RPMI8226 (cell line): ENCODE measurements at regions not wholly inside any gene's neighbourhood (a gene's known extent, or its start where the extent isn't known, plus 50 kb on each side); places are given as distances from the start of the nearest gene placed in this dataset.
"Not testable (repeated sequence)": the region's sequence is repeated elsewhere in the genome, so short reads cannot be mapped to it uniquely, and the experiment has no call there.

Source experiments
- DNase-seq: peaks from one replicate; pipeline ENCODE4 v3.0.0-alpha.2; 2015

DNA sequence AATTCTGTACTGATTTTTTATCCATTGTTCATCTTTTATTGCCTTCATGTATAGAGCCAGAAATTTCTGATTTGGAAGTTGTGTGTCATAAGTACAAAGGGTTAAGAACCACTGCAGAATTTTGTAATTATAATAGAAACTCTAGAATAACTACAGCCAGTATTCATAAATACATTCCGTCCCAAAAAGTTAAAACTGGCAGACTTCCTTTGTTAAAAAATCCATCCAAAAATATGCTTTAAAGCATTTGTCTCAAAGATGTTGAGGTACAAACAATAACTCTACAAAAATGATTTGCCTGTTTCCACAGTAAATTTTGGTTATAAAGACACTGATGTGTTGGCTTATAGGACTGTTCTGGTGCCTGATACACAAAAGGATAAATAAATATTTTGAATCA lies 436.6 kb downstream of the DTWD2 start:
- no peak for DNase-seq

DNA sequence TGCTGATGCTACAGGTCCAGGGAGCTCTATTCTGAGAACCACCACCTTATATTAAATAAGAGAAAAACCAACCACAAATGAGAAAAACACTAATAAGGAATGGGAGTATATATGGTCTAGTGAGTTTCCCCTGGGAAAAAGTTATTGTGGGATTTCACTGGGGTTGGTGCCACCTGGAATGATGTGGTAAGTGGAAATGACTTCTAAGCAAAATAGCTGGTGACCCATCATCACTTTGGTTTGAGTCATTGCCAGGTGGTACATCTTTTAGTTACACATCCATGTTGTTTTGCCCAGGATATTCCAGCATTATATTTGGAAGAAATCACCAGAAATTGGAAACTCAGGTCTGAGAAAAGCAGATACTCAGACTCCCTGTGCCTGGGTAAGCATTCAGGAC lies 437.3 kb downstream of the DTWD2 start:
- no peak for DNase-seq

DNA sequence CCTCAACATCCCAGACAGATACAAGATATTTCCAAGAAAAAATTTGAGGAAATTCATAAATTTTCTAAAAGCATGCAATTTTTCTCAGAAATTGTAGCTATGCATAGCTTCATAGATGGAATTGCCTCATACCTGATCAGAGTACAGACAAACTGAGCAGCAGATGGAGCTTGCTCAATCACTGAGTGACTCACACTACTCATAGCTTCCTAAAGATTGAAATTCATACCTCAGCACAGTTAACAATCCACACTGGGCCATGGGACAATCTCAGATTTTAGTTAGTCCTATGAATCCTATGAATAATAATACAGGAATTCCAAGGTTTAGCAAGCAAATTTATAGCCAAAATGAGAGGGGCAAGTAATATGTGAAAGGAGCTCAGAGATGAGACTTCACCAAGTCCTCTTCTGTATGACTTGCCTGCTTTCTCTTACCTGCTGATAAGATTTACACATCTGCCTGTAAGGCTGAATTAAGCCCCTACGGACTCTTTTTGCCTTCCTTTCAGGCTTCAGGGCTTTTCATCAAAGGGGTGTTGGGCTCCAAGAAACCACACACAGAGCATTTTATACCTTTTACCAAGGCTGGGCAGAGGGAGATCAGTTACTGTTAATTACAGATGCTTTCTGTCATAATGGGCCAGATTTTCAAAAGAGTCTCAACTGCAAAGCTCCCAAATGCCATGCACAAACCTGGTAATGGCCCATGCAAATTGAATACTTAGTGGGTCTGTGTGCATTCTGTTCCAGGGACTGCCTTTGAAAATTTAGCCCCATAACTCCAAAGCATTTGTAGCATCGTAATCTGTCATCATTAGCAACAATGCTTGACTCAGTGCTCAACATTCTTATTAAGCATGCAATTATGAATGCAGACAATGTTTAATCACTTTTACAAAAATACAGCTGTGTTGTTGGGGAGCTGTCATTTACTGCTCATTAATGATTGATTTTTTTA lies 439.3 kb downstream of the DTWD2 start:
- DNase-seq: no peak

DNA sequence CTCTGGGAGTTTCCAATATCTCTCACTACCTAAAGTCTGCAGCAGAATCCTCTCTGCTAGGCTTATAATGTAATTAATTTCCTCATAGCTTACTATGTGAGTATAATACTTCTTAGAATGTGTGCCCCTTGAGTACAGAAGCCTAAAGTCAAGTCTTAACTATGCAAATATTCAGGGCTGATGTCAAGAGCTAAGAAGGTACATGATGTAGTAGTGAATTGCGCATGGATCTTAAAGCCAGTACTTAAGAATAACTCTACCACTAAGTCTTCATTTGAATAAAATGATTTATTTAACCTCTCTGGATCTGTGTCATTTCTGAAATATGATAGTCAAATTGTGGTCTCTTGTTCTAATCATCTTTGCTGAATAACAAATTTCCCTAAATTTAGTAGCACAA lies 442.9 kb downstream of the DTWD2 start:
- DNase-seq: no peak

DNA sequence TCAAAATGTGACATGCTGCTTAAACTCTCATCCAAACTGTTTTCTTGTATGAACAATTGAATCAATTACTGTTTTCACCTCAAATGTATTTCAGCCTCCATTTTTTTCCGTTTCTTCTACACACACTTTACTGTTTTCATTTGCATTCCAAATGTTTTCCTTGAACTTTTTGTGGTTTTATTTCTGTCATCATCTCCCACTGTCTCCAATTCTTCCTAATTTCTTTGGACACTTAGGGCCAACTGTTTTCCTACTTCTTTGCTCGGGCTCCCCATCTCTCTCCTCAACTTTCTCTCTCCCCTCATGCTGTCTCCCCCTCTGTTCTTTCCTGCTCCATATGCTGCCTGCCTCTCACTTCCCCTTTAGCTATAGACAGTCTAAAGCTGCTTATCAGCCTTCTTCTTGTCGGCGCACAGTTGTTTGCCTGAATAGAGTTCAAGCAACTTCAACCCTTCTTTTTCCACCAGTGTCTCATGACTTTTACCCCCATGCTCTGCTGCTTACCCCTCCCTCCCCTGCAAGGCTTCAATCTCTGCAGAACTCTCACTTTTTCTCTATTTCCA lies 443.4 kb downstream of the DTWD2 start:
- no peak for DNase-seq

DNA sequence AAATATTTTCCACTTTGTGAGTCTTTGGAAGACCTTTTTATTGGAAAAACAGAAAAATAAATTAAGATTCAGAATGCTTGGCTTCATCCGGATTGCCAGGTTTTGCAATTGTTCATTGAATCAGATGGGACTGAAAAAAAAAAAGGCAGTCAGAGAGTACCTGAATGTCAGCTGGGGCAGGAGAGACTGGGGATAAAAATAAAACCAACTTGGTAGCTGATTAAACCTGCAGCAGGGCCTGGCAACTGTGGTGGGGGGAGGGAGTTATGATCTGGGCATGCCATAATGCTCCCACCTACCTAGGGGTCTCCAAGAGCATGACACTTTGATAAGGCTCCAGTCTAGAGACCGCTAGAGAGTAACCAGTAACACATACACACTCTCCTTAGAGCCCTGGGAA lies 454.4 kb downstream of the DTWD2 start:
- DNase-seq: no peak

DNA sequence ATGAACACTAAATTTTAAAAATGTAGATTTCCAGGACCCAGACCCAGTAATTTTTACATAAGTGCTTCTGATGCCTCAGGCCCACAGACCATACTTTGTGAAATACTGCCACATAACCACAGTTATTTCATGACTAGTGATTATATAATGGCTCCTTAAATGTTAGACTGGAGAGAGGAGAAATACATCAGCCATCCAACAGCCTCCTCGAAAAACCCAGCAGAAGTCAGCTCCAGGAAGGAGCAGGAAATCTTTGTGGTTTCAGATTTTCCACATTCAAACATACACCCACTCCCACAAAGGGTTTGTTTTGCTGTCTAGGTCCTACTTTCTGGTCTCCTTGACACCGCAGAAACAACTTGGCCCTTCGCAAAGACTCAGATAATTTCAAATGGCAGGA lies 455.2 kb downstream of the DTWD2 start:
- DNase-seq: no peak

DNA sequence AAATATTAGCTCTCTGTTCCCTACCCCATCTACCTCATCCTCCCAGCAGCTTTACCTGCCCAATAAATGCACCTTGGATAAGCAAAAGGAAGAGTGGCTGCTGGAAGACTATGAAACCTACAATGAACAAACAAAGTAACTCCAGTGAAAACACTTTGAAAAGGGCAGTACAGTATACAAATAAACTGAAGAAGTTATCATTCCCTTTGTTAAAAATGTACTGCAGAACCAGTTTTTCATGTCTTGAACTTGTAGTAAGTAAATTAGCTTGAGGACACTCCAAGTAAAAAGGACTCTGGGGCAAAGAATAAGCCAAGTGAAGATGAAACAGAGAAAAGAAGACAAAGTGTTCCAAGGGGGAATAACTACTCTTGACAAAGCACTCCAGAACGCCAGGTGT lies 457.1 kb downstream of the DTWD2 start:
- DNase-seq: no peak

DNA sequence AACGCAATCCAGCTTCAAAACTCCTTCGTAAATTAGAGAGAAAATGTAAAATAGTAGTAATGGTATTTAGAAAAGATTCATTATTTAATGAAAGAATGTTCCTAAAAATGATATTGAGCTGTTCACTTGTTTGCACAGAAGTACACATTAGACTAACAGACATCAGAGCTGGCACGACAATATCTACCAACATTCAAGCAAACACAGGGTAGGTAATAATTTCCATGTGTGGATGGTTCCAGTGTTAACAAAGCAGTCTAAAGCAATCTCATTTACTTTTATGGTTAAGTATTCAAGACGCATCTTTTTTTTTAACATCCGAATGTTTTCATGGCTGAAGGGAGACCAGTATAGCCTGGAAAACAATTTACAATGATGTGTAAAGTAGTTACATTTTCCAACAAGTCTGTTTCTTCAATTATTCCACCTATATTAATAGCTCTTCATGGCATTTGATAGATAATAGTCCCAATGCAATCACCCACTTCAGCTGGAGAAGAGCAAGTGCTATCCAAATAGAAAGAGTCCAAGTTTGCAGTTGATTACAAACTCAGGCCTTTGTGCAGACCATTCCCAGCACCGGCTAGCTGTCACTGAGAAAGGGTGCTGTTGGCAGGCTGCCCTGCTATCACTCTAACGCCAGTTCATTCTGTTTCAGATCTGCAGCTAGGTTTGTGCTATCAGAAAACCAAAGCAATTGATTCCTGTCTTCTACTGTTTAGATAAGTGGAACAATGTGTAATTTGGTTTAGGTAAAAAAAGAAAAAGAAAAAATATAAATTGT lies 458.8 kb downstream of the DTWD2 start:
- DNase-seq: no peak

DNA sequence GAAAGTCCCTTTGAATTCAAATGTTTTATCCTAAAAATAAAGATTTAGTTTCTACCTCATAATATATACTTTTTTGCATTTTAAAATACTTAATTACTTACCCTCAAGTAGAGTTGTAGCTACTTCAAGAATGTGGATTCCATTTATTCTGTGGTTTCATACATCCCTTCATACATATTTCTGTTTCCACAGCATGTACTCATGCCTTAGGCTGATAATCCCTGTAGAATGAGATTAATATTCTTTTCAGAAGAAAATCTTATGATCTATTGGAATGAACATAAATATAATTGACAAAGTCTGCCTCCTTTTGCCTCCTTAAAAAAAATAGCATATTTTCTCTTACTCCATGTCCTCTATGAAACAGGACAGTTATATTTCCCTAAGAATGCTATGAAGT lies 465.7 kb downstream of the DTWD2 start:
- no peak for DNase-seq

DNA sequence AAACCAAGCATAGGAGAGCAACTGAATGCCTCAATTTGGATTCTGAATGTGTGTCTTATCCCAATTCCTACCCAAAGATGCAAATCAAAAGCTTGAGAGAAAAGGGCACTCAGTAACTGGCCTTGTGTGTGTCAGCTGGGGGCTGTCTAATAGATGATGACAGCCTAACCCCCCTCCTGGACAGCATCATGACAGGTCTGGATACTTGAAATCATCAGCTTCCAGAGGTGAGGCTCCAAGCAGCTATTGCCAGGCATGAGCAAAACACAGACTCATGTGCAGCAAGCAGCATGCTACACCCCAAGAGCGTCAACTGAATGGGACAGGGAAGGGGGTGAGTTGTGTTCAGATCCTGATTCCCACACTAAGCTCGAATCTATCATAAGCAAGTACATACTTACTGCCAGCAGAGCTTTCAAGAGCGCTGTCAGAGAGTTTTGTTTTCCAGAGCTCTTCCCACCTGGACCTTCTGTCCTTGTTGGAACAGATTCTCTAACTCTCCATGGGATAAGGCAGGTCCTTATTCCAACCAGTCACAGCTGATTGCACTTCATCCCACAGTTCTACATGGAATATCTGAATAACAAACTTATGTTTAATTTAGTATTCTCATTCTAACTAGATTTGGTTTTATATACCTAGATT lies 467.5 kb downstream of the DTWD2 start:
- DNase-seq: no peak

DNA sequence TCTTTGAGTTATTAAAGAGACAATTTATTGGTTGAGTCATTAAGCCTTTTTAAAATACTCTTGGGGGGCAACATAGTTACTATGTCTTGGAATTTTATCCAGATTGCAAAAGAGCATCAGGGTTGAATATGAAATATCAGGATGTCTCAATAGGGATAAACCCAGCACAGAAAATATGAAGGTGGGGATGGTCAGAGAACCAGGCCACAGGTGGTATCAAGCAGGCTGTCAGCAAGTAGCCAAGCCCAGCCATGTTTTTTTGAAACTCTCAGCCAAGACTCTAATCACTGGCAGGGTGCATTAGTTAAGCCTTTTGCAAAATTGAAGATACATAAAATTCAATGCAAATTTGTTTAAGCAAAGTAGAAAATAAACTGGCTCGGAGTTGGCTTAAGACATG lies 468.9 kb downstream of the DTWD2 start:
- no peak for DNase-seq

DNA sequence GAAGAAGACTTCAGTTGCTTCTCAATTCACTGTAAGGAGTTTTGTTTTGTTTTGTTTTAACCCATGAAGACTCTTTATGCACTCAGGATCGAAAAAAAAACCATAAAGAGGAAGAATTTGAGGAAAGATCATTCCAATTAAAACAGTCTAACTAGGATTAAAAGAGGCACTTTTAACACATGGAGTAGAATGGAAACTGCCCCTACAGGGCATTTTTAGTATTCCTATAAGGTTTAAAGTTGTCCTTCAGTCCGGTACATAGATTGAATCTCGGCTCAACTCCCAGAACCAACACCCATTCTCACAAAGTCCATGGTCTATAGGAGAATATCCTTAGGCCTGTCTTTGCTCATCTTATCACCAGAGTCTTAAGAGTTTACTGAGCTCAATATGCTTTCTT lies 469.6 kb downstream of the DTWD2 start:
- no peak for DNase-seq

DNA sequence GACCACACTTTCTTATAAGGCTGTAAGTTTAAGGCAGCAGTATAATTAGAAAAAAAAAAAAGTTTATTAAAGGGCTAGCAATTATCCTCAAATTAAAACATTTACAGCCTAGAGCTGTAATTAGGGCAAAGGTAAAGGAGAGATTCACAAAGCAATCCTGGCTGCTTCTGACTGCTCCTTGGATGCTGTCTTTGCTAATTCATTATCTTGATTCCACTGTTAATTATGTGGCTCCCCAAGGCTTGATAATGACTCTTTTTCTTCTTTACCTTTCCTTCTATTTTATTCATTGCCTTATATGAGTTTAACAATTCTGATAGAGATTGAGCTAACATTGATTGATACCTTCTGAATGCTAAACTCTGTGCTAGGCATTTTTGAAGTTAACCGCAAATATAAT lies 476.5 kb downstream of the DTWD2 start:
- no peak for DNase-seq

DNA sequence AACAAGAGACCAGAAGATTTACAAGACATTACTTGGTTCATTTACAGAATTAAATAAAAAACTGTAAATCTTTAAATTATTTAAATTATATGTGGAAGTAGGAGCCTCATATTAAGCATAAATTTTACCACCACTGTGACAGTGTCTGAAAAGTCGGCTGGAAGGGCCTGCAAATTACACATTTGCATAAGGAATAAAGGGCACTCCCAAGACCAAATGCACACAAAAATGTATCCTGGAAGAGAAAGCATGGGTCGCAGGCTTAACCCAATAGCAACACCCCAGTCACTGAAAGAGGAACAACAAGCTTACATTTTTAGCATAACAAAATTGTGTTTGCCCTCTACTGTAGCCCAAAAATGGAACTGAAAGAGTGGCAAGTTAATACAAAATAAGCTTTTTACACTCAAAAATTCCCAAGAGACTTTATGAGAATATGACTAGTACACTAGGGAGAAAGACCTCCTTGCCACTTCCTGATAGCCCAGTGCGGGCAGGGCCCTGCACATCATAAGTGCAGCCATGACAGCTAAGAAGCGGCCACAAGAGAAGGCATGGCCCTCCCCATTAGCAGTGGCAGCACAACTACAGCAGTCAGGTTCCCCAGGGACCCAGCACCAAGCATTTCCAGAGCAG lies 482.0 kb downstream of the DTWD2 start:
- DNase-seq: no peak

DNA sequence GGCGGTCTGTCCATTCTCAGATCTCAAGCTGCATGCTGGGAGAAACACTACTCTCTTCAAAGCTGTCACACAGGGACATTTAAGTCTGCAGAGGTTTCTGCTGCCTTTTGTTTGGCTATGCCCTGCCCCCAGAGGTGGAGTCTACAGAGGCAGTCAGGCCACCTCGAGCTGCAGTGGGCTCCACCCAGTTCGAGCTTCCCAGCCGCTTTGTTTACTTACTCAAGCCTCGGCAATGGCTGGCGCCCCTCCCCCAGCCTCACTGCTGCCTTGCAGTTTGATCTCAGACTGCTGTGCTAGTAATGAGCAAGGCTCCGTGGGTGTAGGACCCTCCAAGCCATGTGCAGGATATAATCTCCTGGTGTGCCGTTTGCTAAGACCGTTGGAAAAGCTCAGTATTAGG lies 486.1 kb downstream of the DTWD2 start:
- not testable (repeated sequence) for DNase-seq

DNA sequence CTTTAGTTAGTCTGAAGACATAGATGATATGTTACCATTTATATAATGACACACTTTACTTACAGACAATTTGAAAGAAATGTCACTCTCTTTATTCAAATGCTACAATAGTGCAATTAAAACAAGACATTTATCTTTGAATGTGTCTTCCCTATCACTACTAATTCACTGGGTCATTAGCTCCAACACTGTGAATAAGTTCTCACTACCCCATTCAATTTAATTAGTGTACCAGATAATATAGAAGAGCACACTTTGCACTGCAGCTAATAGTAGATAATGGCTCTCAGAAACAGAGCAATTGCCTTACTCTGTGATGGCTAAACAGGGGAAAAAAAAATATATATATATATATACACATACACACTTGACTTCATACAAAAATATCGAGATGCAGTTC lies 497.0 kb downstream of the DTWD2 start:
- DNase-seq: no peak

DNA sequence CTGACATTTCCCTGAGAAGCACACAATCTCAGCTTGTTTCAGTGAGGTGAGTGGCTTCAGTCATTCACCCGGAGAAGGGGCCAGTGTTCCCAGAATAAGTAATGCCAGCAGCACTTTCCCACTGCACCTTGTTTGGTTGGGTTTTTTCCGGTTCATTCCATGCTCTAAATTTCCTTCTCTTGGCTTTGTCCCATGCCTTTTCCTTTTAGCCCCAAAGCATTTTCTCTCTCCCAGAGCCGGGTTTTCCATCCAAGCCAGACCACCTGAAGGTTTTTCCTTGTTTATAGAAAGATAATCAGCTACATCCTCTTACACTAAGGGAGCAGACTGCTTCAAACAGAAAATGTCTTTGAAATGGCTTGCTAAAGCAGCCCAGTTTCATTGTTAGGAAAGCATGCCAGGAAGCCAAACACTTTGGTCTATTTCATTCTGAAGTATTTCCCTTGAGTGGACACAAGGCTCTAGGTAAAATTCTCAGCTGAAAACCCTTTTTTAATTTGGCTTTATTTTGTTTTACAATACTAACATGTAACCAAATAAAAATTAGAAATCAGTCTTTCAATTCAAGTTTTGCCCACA lies 501.6 kb downstream of the DTWD2 start:
- DNase-seq: no peak

DNA sequence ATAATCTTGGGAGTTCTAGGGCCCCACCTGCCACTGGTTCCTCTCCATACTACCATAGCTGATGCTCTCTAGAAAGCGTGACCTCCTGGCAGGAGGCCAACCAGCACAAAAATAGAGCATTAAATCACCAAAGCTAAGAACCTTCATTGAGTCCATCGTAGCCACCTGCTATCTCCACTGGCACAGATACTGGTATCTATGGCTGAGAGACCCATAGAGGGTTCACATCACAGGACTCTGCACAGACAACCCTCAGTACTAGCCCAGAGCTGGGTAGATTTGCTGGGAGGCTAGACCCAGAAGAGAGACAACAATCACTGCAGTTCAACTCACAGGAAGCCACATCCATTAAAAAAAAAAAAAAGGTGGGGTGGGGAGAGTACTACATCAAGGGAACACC lies 509.1 kb downstream of the DTWD2 start:
- no peak for DNase-seq

DNA sequence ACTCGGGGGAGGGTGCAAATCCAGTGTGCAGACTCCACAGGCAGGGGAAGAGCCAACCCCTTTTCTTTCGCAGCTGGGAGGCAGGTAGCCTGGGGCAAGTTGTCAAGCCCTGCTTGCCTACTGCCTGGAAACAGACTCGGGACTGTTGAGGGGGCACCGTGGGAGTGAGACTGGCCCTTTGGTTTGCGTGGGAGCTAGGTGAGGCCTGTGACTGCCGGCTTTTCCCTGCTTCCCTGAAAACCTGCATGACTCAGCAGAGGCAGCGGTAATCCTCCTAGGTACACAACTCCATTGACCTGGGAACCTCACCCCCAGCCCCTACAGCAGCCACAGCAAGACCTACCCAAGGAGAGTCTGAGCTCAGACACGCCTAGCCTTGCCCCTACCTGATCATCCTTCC lies 509.5 kb downstream of the DTWD2 start:
- DNase-seq: no peak

DNA sequence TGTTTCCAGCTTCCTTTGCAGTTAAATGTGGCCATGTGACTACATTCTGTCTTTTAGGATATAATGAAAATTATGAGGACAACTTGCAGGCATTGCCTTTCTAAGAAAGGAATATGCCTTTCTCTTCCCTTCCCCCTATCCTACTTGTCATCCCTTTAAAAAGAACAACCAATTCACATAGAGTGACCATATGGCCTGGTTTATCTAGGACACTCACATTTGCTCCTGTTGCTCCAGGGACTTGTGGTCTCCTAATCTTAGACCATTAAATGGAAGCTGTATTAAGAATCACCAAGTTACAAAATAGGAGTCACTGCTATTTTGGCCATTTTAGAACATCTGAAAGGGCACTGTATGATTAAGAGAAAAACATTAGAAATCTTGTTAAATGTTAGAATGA lies 520.3 kb downstream of the DTWD2 start:
- no peak for DNase-seq

DNA sequence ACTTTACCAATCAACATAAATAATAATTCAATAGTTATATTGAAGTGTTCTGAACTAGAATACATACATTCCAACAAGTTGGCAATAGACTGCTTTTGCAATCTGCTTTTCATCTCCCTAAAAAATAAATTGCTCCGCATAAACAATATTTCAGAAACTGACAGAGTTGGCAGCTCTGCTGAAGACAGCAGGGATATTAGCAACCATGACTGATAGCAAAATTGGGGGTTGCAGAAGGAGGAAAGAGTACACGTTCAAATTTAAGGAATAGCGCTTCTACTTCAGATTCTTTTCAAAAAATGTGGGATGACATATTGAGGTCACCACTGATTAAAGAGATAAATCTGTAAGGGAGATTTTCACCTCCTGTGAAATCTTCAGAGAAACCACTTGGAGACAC lies 521.2 kb downstream of the DTWD2 start:
- no peak for DNase-seq

DNA sequence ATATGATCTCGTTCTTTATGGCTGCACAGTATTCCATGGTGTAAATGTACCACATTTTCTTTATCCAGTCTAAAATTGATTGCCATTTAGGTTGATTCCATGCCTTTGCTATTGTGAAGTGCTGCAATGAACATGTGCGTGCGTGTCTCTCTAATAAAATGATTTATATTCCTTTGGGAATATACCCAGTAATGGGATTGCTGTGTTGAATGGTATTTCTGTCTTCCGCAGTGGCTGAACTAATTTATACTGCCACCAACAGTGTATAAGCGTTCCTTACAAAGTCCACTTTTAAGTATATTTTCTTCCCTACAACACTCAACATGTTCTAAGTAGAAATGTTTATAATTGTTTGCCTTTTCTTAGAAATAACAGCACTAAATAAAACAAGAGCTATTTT lies 521.9 kb downstream of the DTWD2 start:
- DNase-seq: no peak
